ENCODE measurements at regions not wholly inside any gene's neighbourhood (a gene's known extent, or its start where the extent isn't known, plus 50 kb on each side); places are given as distances from the start of the nearest gene placed in this dataset.

DNA sequence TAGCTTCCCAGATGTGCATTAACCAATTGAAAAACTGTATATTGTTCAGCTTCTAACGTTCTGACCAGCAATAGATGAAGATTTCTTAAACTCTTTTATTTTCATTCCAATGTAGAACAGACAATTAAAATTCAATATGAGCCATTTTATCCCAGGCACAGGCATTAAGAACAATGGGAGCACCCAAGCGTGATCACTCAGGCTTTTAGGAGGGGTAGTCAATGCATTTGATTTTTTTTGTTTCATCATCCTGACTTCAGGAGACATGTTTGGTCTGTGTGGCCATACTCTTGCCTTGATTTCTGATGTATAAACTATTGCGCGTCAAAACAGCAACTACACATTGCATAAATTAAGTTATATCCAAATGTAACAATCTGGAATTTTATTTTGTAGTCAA is 653.0 kb upstream of the RORB start:
- TF ChIP-seq, protein P1, sequence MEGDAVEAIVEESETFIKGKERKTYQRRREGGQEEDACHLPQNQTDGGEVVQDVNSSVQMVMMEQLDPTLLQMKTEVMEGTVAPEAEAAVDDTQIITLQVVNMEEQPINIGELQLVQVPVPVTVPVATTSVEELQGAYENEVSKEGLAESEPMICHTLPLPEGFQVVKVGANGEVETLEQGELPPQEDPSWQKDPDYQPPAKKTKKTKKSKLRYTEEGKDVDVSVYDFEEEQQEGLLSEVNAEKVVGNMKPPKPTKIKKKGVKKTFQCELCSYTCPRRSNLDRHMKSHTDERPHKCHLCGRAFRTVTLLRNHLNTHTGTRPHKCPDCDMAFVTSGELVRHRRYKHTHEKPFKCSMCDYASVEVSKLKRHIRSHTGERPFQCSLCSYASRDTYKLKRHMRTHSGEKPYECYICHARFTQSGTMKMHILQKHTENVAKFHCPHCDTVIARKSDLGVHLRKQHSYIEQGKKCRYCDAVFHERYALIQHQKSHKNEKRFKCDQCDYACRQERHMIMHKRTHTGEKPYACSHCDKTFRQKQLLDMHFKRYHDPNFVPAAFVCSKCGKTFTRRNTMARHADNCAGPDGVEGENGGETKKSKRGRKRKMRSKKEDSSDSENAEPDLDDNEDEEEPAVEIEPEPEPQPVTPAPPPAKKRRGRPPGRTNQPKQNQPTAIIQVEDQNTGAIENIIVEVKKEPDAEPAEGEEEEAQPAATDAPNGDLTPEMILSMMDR (IDR thresholded peaks at IDR 0.05; ENCODE audit: insufficient read depth, low read length, poor library complexity, severe bottlenecking): no peak
- no peak for TF ChIP-seq EZH2phosphoT487 (conservative IDR thresholded peaks at IDR 0.05; ENCODE audit: low read length)

All from SU-DHL-6 (cell line).